Omental fat pad (tissue), 3 donors: ENCODE measurements at regions not wholly inside any gene's neighbourhood (a gene's known extent, or its start where the extent isn't known, plus 50 kb on each side); places are given as distances from the start of the nearest gene placed in this dataset.

ENCODE experiments used
- ATAC-seq: fragments of 150-250 bp; one replicate; pipeline ENCODE4 v1.9.1; 2016; ENCODE audit warnings: mild to moderate bottlenecking, moderate library complexity; ENCODE audit not compliant: low FRiP score
- DNase-seq: peaks from one replicate; pipeline ENCODE4 v3.0.0-alpha.2; 2019; ENCODE audit warnings: low spot score
- CTCF ChIP-seq, 3 donors: fragments of 450-650 bp; IDR thresholded peaks; one replicate each; pipeline ENCODE4 v1.5.1; 2016 to 2017; ENCODE audit warnings: antibody characterized with exemption in 3 of 3, mild to moderate bottlenecking in 3 of 3, moderate library complexity in 2 of 3

- DNase-seq: no peak
- no peak for TF ChIP-seq CTCF (IDR thresholded peaks at IDR 0.05)
- no peak for ATAC-seq
These were observed 627.8 kb upstream of the SLIT2 start for GRCh38 chr4:19623866-19624265.

DNA sequence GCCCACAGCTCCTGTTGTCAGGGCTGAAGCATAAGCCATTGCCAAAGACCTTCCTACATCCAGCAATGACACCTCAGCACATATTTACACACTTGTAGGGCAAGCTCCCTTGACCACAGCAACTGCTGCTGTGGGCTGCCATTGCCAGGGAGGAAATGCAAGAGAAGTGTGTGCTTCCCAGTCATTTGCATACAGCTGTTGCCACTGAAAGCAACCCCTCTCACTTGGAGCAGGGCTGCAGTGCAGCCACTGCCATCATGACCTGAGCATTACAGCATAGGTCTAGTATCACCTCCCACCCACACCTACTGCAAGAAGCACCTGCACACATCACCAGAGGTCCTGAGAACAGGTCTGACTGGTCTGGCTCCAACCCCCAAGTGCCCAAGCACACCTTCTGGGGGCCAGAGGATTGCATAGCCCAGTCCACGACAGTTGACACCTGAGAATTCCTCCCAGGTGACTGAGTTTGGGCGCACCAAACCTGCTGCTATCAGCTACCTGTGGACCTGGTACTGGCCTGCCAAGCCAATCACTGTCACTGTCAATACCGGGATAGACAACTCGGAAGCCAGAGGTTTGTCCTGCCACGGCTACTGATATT lies 636.5 kb upstream of the SLIT2 start:
- no peak for DNase-seq
- no peak for ATAC-seq
- TF ChIP-seq CTCF (IDR thresholded peaks at IDR 0.05): no peak

DNA sequence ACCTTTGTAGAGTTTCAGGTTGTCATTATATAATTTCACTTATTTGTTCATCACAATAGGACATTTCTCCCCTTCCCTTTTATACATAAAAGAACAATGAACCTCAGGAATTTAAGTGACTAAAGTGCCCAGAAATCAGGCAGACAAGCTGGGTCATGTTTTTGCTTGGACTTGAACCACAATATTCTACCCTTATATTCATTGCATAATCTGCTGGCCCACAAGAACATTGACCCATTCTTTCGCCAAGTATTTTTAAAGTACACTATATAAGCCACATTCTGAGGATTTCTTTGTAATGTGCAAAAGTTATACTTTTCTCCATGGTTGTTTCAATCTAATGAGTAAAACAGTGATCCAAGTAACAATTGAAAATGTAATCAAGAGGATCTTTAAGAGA lies 637.5 kb upstream of the SLIT2 start:
- TF ChIP-seq CTCF (IDR thresholded peaks at IDR 0.05): no peak
- ATAC-seq (no peak), DNase-seq (no peak)

DNA sequence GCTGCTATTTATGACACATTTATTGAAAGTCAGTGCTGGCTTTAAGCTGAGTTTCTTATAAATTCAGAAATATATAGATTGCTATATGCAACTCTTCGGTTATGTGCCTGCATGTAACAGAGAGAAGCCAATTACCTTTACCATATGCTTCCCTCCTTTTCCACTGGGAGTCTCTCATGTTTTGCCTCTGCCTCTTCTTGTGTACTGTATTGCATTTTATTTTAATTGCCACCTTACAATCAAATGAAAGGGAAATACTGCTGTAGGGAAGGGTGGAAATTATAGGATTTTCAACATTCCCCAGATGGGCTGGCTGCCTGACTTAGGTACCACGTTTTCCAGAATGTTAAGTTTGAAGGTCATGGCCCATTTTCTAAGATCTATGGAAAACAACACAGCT lies 655.4 kb upstream of the SLIT2 start:
- ATAC-seq (no peak), DNase-seq (no peak)

GRCh38 chr4:19592391-19592790 lies 659.3 kb upstream of the SLIT2 start:
- ATAC-seq: no peak
- no peak for TF ChIP-seq CTCF (IDR thresholded peaks at IDR 0.05)
- DNase-seq: no peak

More for the DNA sequence above, 655.4 kb upstream of the SLIT2 start:
- no peak for TF ChIP-seq CTCF (IDR thresholded peaks at IDR 0.05)

DNA sequence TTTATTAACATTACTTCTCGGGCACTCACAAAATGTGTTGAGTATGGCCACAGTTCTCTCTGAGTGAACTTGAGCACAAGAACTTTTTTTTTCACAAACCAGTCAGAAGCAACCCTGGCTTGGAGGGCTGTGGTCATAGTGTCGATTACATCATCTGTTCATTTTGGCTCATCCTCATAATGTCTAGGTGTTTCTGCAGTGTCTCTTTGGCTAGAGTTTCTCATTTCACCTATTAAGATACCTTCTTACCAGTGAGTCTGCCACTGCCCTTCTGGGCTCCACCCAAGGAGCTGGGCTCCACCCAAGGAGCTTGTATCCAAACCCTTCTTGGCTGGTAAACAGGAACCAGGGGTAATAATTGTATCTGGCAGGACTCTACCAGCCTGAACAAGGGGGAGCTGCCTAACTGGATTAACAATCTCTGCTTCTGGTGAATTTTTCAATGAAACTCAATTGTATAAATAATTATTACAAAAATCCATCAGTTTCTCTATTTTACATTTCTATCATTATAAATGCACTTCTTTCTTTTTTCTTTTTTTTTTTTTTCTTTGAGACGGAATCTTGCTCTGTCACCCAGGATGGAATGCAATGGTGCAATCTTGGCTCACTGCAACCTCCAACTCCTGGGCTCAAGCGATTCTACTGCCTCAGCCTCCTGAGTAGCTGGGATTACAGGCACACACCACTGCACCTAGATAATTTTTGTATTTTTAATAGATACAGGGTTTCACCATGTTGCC lies 667.7 kb upstream of the SLIT2 start:
- DNase-seq: no peak
- no peak for TF ChIP-seq CTCF (IDR thresholded peaks at IDR 0.05)
- ATAC-seq: peak; percentile 59

DNA sequence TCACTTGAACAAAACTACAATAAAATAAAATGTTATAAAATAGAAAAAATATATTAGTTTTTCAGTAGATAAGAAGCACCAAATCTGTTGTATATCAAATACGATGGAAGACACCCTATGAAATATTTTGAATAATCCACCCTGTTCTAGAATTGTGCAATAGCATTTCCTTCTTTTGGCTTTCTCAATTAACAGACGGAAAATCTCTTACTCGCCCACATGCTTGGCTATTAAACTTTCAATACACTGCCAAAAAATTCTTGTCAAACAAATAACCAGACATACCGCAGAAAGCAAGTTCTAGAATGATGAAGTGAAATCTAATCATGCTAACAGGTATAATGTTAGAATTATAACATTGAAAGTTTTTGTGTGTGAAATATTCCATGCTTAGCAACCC lies 671.6 kb upstream of the SLIT2 start:
- no peak for TF ChIP-seq CTCF (IDR thresholded peaks at IDR 0.05)
- DNase-seq: no peak
- ATAC-seq: peak; percentile 60
